ENCODE measurements at regions not wholly inside any gene's neighbourhood (a gene's known extent, or its start where the extent isn't known, plus 50 kb on each side); places are given as distances from the start of the nearest gene placed in this dataset.

DNA sequence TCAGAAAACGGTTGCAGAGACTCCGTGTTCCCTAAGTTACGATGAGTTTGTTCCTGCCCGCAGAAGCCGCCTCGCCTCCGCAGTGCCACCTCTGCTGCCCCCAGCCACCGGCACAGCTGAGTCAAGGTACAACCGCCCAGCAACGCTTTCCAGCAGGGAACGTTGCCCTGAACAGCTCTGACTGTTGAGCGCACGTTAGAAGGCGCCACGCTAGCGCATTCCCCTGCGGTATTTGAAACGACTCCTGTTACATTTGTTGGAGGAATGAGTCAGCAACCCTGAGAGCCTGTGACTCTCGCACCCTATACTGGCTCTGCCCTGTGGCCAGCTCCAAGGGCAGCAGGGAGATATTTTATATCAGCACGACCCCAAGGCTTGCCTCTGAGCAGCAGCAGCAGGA lies 302.8 kb downstream of the TEX29 start:
- Histone ChIP-seq H3K4me1 (no peaks in the 10 kb centered on the region), H3K4me3 (no peak overlapping the region), H3K9me3 (no peaks in the 10 kb centered on the region), H3K27ac (no peak overlapping the region), H3K36me3 (no peaks in the 10 kb centered on the region), H3K27me3 (no peaks in the 10 kb centered on the region)
- DNase-seq = no peak
- TF ChIP-seq CTCF (IDR thresholded peaks at IDR 0.05) = no peak
- no peak for TF ChIP-seq POLR2A (IDR thresholded peaks at IDR 0.05)
- intact Hi-C loops (cut with DNase I; ENCODE audit: low total_unique reads) = no loop called here

DNA sequence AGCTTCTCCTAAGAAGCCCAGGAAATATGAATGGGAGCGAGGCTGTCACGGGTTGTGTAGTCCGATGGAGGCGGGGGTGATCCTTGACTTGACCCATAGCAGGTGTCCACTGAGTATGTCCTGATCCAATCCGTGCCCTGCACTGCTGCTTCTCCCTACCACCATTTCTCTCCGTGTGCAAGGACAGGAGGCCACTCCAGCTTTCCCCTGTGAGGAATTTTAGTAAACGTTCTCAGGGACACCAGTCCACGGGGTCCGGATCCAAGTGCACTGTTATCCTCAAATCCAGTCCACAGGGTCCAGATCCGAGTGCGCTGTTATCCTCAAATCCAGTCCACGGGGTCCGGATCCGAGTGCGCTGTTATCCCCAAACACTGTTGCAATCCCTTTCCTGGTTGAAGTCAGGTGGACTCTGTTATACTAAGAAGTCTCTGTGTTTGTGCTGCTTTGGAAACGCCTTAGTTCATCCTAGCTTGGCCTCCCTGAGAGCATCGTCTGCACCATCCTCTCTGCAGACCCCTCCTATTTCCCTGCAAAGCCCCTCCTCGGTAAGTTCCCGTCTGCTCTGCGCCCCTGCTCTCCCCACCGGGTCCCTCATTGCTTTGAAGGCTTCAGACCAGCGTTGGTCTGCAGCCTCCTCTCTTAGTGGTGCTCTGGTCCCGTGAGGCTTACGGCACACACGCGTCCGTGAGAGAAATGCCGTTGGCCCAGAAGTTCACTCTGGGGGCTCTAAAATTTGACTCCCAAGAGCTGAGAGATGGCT lies 303.5 kb downstream of the TEX29 start:
- no peak for DNase-seq

DNA sequence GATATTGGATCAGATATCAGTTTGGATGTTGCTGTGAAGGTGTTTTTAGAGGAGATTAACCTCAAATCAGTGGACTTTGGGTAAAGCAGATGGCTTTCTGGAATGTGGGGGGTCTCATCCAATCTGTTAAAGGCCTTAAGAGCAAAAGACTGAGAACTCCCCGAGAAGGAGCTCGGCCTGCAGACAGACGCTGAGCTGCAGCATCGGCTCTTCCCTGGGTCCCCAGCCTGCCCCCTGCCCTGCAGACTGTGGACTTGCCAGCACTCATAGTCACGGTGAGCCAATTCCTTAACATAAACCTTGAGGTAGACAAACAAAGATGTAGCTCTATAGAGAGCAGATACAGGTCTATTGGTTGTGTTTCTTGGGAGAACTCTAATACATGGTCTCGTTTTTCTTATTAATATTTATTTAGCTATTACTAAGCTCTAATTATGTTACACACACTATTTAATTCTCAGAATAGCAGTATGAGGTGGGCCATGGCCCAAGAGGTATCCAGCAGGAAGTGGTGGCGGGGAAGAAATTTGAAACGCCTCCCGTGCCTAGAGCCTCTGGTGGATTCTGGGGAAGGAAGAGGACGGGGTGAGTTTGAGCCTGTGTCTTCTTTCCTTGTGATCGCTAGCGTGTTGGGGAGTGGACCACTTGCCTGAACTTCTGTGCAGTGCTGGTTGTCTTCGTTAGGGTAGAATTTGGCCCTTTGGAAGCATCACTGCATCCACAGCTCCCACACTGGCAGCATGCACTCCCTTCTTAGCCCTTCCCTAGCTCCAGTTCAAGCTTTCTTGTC lies 305.3 kb downstream of the TEX29 start:
- no peaks in the 10 kb centered on the region for H3K27me3 ChIP-seq
- DNase-seq = no peak
- H3K9me3 ChIP-seq = no peaks in the 10 kb centered on the region
- no peak overlapping the region for H3K27ac ChIP-seq
- TF ChIP-seq POLR2A (IDR thresholded peaks at IDR 0.05) (no peak), CTCF (IDR thresholded peaks at IDR 0.05) (no peak)
- no peaks in the 10 kb centered on the region for H3K4me1 ChIP-seq
- H3K36me3 ChIP-seq = no peaks in the 10 kb centered on the region
- intact Hi-C loops (cut with DNase I; ENCODE audit: low total_unique reads) = no loop called here
- H3K4me3 ChIP-seq = no peak overlapping the region

More for the DNA sequence above, 303.5 kb downstream of the TEX29 start:
- Histone ChIP-seq H3K4me3 (no peak overlapping the region), H3K27me3 (no peaks in the 10 kb centered on the region), H3K9me3 (no peaks in the 10 kb centered on the region), H3K4me1 (no peaks in the 10 kb centered on the region), H3K36me3 (no peaks in the 10 kb centered on the region), H3K27ac (no peak overlapping the region)
- TF ChIP-seq POLR2A (IDR thresholded peaks at IDR 0.05) = no peak
- no peak for TF ChIP-seq CTCF (IDR thresholded peaks at IDR 0.05)
- intact Hi-C loops (cut with DNase I; ENCODE audit: low total_unique reads) = no loop called here

DNA sequence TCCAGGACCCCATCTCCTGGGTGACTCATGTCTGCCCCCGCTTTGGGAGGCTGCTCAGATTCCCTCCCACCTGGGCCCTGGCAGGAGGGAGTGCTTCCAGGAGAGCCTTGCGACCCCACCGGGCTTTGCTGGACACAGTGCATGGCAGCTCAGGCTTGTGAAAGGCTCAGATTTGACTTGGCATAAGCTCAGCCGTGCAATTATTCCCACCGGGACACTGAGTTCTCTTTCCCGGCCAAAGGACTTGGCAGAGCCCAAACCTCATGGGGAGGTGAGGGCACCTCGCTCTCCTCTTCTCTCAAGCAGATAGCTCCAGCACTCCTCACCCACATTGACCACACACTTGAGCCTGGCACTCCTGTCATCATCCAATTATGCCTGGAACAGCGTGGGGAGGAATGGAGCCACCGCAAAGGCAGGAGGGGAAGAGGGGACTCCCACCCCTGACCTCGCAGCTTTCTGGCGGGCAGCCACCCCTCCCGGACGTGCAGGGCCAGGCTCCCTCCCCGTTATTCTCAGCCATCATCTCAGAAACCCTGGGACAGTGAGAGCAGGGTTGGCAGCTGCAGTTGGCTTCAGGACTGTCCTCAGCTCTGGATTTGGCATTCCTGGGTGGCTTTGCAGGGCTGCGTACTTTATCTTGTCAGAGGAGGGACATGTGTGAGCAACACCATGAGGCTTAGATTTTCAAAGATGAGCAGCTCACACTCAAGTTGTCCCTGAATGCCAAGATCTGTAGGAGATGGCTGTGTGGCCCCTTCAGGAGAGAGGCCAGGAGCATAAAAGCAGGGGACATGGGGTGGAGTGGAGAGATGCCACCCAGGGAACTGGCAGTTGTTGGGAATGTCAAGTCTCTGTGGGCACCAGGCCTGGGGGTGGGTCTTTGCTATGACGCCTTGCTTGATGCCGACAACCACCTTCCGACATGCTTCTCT lies 306.2 kb downstream of the TEX29 start:
- intact Hi-C loops (cut with DNase I; ENCODE audit: low total_unique reads) = no loop called here
- DNase-seq = no peak
- Histone ChIP-seq H3K4me3 (no peak overlapping the region), H3K9me3 (no peaks in the 10 kb centered on the region), H3K36me3 (no peaks in the 10 kb centered on the region), H3K4me1 (no peaks in the 10 kb centered on the region), H3K27ac (no peak overlapping the region), H3K27me3 (no peaks in the 10 kb centered on the region)
- no peak for TF ChIP-seq CTCF (IDR thresholded peaks at IDR 0.05)
- TF ChIP-seq POLR2A (IDR thresholded peaks at IDR 0.05) = no peak

Data from uterus (tissue), 3 donors.